Brain microvascular endothelial cell (primary cell): ENCODE measurements at regions not wholly inside any gene's neighbourhood (a gene's known extent, or its start where the extent isn't known, plus 50 kb on each side); places are given as distances from the start of the nearest gene placed in this dataset.

Source experiments
- DNase-seq: peaks from one replicate; pipeline ENCODE4 v3.0.0-alpha.2; 2020
- H3K27ac ChIP-seq: fragments of 250-450 bp; sonication (Bioruptor Pico); 2 replicates; pipeline ENCODE4 v1.5.1; 2020; ENCODE audit warnings: mild to moderate bottlenecking, moderate library complexity
- H3K27me3 ChIP-seq: fragments of 250-450 bp; sonication (Bioruptor Pico); replicated peaks from 2 replicates; pipeline ENCODE4 v1.5.1; 2020; ENCODE audit warnings: mild to moderate bottlenecking
- H3K36me3 ChIP-seq: fragments of 250-450 bp; sonication (Bioruptor Pico); replicated peaks from 2 replicates; pipeline ENCODE4 v1.5.1; 2020; ENCODE audit warnings: mild to moderate bottlenecking
- H3K4me3 ChIP-seq: 2 replicates; pipeline ENCODE4 v1.5.1; 2011; ENCODE audit warnings: low read depth, mild to moderate bottlenecking, control low read depth, low read length, moderate library complexity
- CTCF ChIP-seq: IDR thresholded peaks from 2 replicates; pipeline ENCODE4 v1.5.1; 2011; ENCODE audit warnings: low read depth, mild to moderate bottlenecking, moderate library complexity, low read length, control low read depth, inconsistent platforms; ENCODE audit errors: missing control alignments
- in situ Hi-C: cut with HindIII; loops from 2 replicates; pipeline ENCODE4 v1.10.0; 2017; ENCODE audit warnings: low sequenced_read_pairs, low pct_ligation_motif_present

- peak; percentile 81 for DNase-seq
- TF ChIP-seq CTCF, result no peak
- in situ Hi-C loops, result no loop called here
- Histone ChIP-seq H3K36me3 (no peaks in the 10 kb centered on the region), H3K27ac (peak overlapping the region; percentile 46), H3K4me3 (no peak overlapping the region), H3K27me3 (no peaks in the 10 kb centered on the region)
Measured at GRCh38 chr12:80033448-80033847, 65.9 kb upstream of the OTOGL start.

GRCh38 chr12:80032946-80033345 lies 66.4 kb upstream of the OTOGL start:
- Histone ChIP-seq H3K4me3 (no peak overlapping the region), H3K27me3 (no peaks in the 10 kb centered on the region), H3K27ac (peak overlapping the region; percentile 46), H3K36me3 (no peaks in the 10 kb centered on the region)
- no peak for DNase-seq
- in situ Hi-C loops, result no loop called here
- TF ChIP-seq CTCF, result no peak

- no peak overlapping the region for H3K4me3 ChIP-seq
- no peaks in the 10 kb centered on the region for H3K27me3 ChIP-seq
- DNase-seq, result no peak
- no peak for TF ChIP-seq CTCF
- in situ Hi-C loops, result no loop called here
- no peak overlapping the region for H3K27ac ChIP-seq
- no peaks in the 10 kb centered on the region for H3K36me3 ChIP-seq
Measured at GRCh38 chr12:80031229-80031628, 68.1 kb upstream of the OTOGL start.

- no peak for TF ChIP-seq CTCF
- in situ Hi-C loops, result no loop called here
- H3K36me3 ChIP-seq, result no peaks in the 10 kb centered on the region
- no peak overlapping the region for H3K27ac ChIP-seq
- H3K27me3 ChIP-seq, result no peaks in the 10 kb centered on the region
- DNase-seq, result no peak
- no peak overlapping the region for H3K4me3 ChIP-seq
Measured at GRCh38 chr12:80025638-80026037, 73.7 kb upstream of the OTOGL start.

GRCh38 chr12:80019691-80020090 lies 79.6 kb upstream of the OTOGL start:
- DNase-seq, result no peak
- no peak for TF ChIP-seq CTCF
- in situ Hi-C loops, result no loop called here
- H3K36me3 ChIP-seq, result no peaks in the 10 kb centered on the region
- H3K27me3 ChIP-seq, result no peaks in the 10 kb centered on the region
- H3K4me3 ChIP-seq, result no peak overlapping the region
- H3K27ac ChIP-seq, result no peak overlapping the region

GRCh38 chr12:80018119-80018518 lies 81.2 kb upstream of the OTOGL start:
- DNase-seq, result no peak
- Histone ChIP-seq H3K4me3 (no peak overlapping the region), H3K36me3 (no peaks in the 10 kb centered on the region), H3K27ac (no peak overlapping the region), H3K27me3 (no peaks in the 10 kb centered on the region)
- in situ Hi-C loops, result no loop called here
- TF ChIP-seq CTCF, result no peak
